ENCODE measurements at regions not wholly inside any gene's neighbourhood (a gene's known extent, or its start where the extent isn't known, plus 50 kb on each side); places are given as distances from the start of the nearest gene placed in this dataset.

DNA sequence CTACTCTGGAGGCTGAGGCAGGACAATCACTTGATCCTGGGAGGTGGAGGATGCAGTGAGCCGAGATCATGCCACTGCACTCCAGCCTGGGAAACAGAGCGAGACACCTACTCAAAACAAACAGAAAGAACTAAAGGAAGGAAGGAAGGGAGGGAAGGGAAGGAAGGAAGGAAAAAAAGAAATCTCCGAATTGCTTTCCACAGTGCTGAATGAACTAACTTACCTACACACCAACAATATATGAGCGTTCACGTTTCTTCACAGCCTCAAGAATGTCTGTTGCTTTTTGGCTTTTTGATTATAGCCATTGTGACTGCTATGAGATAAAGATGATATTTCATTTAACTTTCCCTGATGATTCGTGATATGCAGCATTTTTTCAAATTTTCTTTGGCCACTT is 1343.7 kb downstream of the LRFN5 start (continued):
- TF ChIP-seq, protein P1, sequence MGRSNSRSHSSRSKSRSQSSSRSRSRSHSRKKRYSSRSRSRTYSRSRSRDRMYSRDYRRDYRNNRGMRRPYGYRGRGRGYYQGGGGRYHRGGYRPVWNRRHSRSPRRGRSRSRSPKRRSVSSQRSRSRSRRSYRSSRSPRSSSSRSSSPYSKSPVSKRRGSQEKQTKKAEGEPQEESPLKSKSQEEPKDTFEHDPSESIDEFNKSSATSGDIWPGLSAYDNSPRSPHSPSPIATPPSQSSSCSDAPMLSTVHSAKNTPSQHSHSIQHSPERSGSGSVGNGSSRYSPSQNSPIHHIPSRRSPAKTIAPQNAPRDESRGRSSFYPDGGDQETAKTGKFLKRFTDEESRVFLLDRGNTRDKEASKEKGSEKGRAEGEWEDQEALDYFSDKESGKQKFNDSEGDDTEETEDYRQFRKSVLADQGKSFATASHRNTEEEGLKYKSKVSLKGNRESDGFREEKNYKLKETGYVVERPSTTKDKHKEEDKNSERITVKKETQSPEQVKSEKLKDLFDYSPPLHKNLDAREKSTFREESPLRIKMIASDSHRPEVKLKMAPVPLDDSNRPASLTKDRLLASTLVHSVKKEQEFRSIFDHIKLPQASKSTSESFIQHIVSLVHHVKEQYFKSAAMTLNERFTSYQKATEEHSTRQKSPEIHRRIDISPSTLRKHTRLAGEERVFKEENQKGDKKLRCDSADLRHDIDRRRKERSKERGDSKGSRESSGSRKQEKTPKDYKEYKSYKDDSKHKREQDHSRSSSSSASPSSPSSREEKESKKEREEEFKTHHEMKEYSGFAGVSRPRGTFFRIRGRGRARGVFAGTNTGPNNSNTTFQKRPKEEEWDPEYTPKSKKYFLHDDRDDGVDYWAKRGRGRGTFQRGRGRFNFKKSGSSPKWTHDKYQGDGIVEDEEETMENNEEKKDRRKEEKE (IDR thresholded peaks at IDR 0.05) = no peak
- TF ChIP-seq ZNF33B (CRISPR knock-in tag; IDR thresholded peaks at IDR 0.05) = no peak
- no peak for TF ChIP-seq MIER3 (CRISPR knock-in tag; IDR thresholded peaks at IDR 0.05; ENCODE audit: borderline replicate concordance)
- TF ChIP-seq HNF4G (IDR thresholded peaks at IDR 0.05; ENCODE audit: borderline replicate concordance, low read depth, low read length) = no peak
- no peak for TF ChIP-seq HNF4G (CRISPR knock-in tag; IDR thresholded peaks at IDR 0.05; ENCODE audit: borderline replicate concordance, low read depth)
- TF ChIP-seq NFIB (CRISPR knock-in tag; IDR thresholded peaks at IDR 0.05; ENCODE audit: borderline replicate concordance) = no peak
- TF ChIP-seq, protein P2, sequence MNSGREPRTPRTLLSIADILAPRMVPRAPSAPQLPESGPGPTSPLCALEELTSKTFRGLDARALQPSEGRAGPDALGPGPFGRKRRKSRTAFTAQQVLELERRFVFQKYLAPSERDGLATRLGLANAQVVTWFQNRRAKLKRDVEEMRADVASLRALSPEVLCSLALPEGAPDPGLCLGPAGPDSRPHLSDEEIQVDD (CRISPR knock-in tag; IDR thresholded peaks at IDR 0.05; ENCODE audit: borderline replicate concordance) = no peak
- TF ChIP-seq ZNF747 (CRISPR knock-in tag; IDR thresholded peaks at IDR 0.05; ENCODE audit: borderline replicate concordance) = no peak
- TF ChIP-seq HMGA1 (CRISPR knock-in tag; conservative IDR thresholded peaks at IDR 0.05) = no peak
- no peak for TF ChIP-seq ZBTB1 (CRISPR knock-in tag; IDR thresholded peaks at IDR 0.05; ENCODE audit: borderline replicate concordance)
- TF ChIP-seq SMAD9 (CRISPR knock-in tag; IDR thresholded peaks at IDR 0.05) = no peak
- TF ChIP-seq ZNF629 (CRISPR knock-in tag; conservative IDR thresholded peaks at IDR 0.05) = no peak

GRCh38 chr14:42947991-42948390 is 1341.3 kb downstream of the LRFN5 start:
- CTCF ChIA-PET (ENCODE audit: low intra/inter-chr PET ratio, low total read pairs) = no interaction called here

More at GRCh38 chr14:42947991-42948390, 1341.3 kb downstream of the LRFN5 start:
- Histone ChIP-seq H3K36me3 (replicated peaks in 1 of 2; ENCODE audit: control insufficient read depth in 1 of 2, insufficient read depth in 2 of 2, low read length in 2 of 2) (no peaks in the 10 kb centered on the region), H3K27ac (ENCODE audit: extremely low read length, insufficient read depth, low read length) (no peak overlapping the region), H3K27me3 (ENCODE audit: control insufficient read depth in 1 of 2, insufficient read depth in 2 of 2, low read length in 2 of 2) (no peaks in the 10 kb centered on the region), H3K79me2 (ENCODE audit: insufficient read depth, low read length) (no peaks in the 10 kb centered on the region), H4K20me1 (ENCODE audit: insufficient read depth, low read length) (no peaks in the 10 kb centered on the region), H3K4me1 (ENCODE audit: insufficient read depth, low read length) (no peaks in the 10 kb centered on the region), H3K4me2 (ENCODE audit: low read depth, low read length) (no peak overlapping the region), H3K9me3 (ENCODE audit: low read length) (peaks cover 97% of the 10 kb centered on the region), H3K9ac (ENCODE audit: insufficient read depth, low read depth, low read length) (no peak overlapping the region), H3K4me3 (replicated peaks in 1 of 3; ENCODE audit: insufficient read depth in 1 of 3, low read depth in 2 of 3, low read length in 3 of 3) (no peak overlapping the region), H2AFZ (ENCODE audit: low read length) (no peak overlapping the region)
- POLR2A ChIA-PET = no interaction called here
- DNase-seq (ENCODE audit: low spot score) = no peak
- in situ Hi-C loops (cut with HindIII; ENCODE audit: extremely low pct_ligation_motif_present, low pct_unique_long_range_greater_than_20kb) (no loop called here), intact Hi-C loops (cut with micrococcal nuclease; ENCODE audit: unreplicated experiment) (no loop called here)
- BruUV-seq (replicated peaks) = no TSS peak
- no peak for ATAC-seq
- TF ChIP-seq MYC (CRISPR knock-in tag; IDR thresholded peaks at IDR 0.05; ENCODE audit: borderline replicate concordance) (no peak), ZNF513 (CRISPR knock-in tag; conservative IDR thresholded peaks at IDR 0.05) (no peak), HDAC6 (IDR thresholded peaks at IDR 0.05; ENCODE audit: low read depth, low read length) (no peak), ZNF280B (CRISPR knock-in tag; IDR thresholded peaks at IDR 0.05; ENCODE audit: borderline replicate concordance) (no peak)
- FAIRE-seq = no peak
